ENCODE measurements at regions not wholly inside any gene's neighbourhood (a gene's known extent, or its start where the extent isn't known, plus 50 kb on each side); places are given as distances from the start of the nearest gene placed in this dataset.

GRCh38 chr6:138692058-138692977 lies 81.3 kb upstream of the CCDC28A start:
- DNase-seq (ENCODE audit: low read depth in 2 of 2): peak; percentile 44 to 50

DNA sequence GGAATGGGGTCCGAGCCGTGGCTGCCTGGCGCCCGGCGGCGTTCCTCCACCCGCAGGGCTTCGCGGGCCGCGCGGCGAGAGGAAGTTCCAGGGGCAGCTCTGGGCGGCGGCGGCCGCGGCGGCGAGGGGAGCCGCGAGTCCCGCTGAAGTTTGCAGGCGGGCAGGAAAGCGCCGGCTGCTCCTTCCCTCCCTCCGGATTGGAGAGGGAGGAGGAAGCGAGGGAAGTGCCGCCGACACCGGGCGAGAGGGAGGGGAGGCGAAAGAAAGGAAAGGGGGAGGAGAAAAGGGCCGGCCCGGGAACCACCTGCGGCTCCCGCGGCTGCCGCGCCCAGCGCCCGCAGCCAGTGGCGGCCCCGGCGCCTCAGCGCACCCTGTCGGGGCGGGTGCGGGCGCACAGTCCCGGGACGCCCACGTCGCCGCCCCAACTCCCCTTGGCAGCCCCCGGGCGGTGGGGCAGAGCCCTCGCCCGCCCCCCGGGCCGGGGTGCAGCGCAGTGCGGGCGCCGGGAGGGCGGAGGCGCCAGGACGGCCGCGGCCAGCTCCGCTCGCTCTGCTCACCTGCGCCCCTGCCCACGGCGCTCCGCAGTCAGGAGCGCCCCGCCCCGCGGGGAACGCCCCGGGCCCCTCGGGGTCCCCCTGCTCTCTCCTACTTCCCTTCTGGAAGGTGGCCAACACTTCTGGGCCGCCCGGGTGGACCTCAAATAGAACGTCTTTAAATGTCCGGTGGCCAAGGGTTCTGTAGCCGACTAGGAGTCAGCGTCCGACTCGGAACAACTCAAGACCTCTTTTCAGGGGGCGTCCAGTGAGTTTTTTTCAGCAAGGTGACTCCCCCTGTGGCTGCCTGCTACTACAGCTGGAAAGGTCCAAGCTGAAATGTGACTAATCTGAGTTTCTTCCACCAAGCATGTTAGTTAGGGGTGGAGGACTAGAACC lies 80.3 kb upstream of the CCDC28A start:
- peak; percentile 4 to 23 for DNase-seq (ENCODE audit: low read depth in 2 of 2)

GRCh38 chr6:138695193-138695592 lies 78.4 kb upstream of the CCDC28A start:
- no peak for DNase-seq (ENCODE audit: low read depth in 2 of 2)

- no peak for DNase-seq (ENCODE audit: low read depth in 2 of 2)
Observed at GRCh38 chr6:138714493-138714892, 59.1 kb upstream of the CCDC28A start.

DNA sequence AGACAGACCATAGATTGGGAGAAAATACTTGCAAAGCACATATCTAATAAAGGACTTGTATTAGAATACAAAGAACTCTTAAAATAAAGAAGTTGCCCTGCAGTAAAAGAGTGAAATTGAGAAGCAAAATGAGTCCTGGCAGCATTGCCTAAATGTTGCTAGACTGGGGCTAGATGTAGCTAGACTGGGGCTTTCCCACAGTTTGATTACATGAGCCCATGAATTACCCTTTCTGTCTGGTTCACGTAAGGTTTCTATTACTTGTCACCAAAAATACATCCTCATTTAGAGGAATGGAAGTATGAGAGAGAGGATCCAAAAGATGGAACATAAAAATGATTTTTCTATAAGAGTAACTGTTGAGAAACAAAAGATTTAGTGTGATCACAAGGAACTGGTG lies 57.6 kb upstream of the CCDC28A start:
- DNase-seq (ENCODE audit: low read depth in 2 of 2): no peak

- DNase-seq (ENCODE audit: low read depth in 2 of 2): no peak
Observed at GRCh38 chr6:138716971-138717665, 56.5 kb upstream of the CCDC28A start.

GRCh38 chr6:138719011-138719635 lies 54.4 kb upstream of the CCDC28A start:
- no peak for DNase-seq (ENCODE audit: low read depth in 2 of 2)

- no peak for DNase-seq (ENCODE audit: low read depth in 2 of 2)
Observed at GRCh38 chr6:138719744-138720143, 53.8 kb upstream of the CCDC28A start.

DNA sequence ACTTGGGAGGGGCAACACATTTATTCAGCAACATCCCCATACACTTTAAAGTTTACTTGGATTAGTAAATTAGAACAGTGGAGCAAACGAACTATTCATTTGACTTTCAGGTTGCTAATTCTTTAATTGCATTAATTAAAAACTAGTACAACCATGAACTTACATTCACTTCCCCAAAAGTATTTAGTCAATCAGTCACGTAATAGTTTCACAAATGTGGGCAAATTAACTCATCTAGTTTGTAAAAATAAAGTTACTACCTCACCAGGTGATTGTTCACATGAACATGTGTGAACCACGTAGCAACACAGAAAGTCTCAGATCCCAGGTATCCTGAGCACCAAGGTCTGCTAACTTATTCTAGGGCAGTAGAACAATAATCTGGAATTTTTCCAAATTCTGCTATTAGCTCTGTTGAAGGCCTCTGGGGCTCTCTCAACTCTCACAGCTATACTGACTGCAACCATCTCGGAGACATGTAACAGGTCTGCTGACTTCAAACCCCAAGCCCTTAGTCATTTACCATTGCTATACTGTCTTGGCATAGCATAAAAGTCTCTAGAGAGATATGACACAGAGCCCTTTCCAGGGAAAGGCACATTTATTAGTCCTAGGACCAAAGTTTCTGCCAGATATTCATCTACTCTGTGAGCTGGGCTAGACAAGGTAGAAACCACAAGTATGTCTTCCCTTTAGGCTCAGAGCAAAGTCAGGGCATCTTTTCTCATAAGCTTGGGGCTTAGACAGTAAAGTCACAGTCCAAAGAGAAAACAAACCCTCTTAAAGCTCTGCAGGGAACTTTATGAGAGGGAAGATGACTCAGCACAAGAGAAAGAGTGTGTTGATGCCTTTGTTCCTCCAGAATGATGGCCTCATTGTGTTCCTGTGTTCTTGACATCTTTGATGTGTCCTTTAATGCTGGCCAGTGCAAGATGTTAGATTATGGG lies 50.9 kb upstream of the CCDC28A start:
- no peak for DNase-seq (ENCODE audit: low read depth in 2 of 2)
